ENCODE measurements at regions not wholly inside any gene's neighbourhood (a gene's known extent, or its start where the extent isn't known, plus 50 kb on each side); places are given as distances from the start of the nearest gene placed in this dataset.

DNA sequence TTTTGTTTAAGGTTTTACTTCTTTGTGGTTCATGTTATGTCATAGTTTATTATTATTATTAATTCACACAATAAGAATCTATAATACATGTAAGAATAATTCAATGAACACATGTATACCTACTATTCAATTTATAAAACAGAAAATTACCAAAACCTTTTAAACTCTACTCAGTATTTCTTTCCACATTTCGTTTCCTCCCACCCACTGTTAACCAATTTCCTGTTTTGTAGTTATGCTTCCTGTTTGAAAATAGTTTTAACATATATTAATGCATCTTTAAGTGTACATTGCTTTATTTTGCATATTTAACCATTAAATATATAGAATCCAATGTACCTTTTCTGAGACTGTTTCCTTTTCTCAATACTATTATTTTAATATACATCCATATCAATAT, 397.9 kb upstream of the SPTLC3 start:
- no peaks in the 10 kb centered on the region for H3K36me3 ChIP-seq
- no peaks in the 10 kb centered on the region for H3K9me3 ChIP-seq
- H3K4me3 ChIP-seq: no peak overlapping the region
- no peak for DNase-seq
- H3K27me3 ChIP-seq: no peaks in the 10 kb centered on the region

DNA sequence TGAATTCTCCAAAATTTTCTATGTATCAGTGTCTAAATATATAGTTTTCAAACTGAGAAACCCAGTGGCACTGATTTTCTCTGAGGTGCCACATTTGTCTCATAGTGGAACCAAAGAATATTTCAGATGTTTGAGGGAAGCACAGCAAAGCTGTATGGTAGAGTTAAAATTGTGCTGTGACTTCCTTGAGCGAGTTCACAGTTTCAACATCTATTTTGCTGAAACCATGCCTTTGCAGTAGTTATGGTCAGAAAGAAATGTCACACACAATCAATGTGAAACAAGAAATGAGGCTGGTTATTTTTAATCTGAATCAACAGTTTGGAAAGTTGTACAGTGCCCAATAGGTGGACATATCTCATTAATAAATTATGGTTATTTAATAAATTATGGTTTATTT, 394.0 kb upstream of the SPTLC3 start:
- H3K9me3 ChIP-seq: no peaks in the 10 kb centered on the region
- no peaks in the 10 kb centered on the region for H3K27me3 ChIP-seq
- H3K4me3 ChIP-seq: no peak overlapping the region
- H3K36me3 ChIP-seq: no peaks in the 10 kb centered on the region
- DNase-seq: no peak

DNA sequence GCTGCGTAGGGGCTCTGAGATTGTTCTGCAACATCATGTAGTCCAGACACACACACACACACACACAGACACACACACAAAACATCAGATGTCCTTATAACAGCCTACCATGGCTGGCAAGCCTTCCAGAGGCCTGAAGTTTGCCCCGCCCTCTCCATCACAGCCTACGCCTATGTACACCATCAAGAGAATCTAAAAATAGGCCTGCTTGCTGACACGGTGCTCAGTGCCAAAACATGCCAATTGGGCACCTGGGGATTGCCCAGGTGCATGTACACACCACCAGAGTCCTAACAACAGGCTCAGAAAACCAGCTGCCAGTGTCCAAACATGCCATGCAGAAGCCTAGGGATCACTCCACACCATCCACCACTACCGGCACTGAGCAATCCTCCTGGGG, 391.7 kb upstream of the SPTLC3 start:
- no peaks in the 10 kb centered on the region for H3K9me3 ChIP-seq
- no peak for DNase-seq
- no peaks in the 10 kb centered on the region for H3K36me3 ChIP-seq
- no peak overlapping the region for H3K4me3 ChIP-seq
- H3K27me3 ChIP-seq: no peaks in the 10 kb centered on the region

DNA sequence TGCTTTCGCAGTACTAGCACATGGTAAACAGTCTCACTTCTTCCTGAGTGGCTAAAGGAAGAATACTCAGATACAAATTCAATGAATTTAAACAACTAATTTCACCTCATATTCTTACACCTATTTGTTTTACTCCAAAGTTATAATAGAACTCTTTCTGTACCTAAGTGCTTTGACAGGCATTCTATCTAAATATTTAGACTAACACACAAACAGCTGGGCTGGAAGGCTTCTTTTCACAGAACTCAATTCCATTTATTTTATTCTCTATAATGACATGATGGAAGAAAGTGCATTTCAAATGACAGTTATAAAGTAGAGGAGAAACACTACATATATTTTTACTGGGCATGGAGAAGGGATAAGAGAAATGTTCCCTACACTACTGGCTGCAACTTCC, 384.9 kb upstream of the SPTLC3 start:
- no peak for DNase-seq
- H3K36me3 ChIP-seq: no peaks in the 10 kb centered on the region
- no peaks in the 10 kb centered on the region for H3K9me3 ChIP-seq
- H3K4me3 ChIP-seq: no peak overlapping the region
- H3K27me3 ChIP-seq: no peaks in the 10 kb centered on the region

DNA sequence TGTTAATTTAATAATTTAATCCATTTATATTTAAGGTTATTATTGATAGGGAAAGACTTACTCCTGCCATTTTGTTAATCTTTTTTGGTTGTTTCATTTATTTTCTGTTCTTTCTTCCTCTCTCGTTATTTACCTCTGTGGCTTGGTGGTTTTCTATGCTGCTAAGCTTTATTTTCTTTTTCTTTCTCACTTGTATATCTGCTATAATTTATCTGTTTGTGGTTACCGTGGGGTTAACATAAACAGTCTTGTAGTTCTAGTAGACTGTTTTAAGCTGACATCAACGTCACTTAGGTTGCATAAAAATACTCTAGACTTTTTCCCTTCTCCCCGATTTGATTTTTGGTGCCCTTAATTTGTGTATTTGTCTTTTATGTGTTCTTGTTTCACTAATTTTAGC, 381.3 kb upstream of the SPTLC3 start:
- no peak overlapping the region for H3K4me3 ChIP-seq
- DNase-seq: no peak
- no peaks in the 10 kb centered on the region for H3K36me3 ChIP-seq
- H3K27me3 ChIP-seq: no peaks in the 10 kb centered on the region
- H3K9me3 ChIP-seq: no peaks in the 10 kb centered on the region

DNA sequence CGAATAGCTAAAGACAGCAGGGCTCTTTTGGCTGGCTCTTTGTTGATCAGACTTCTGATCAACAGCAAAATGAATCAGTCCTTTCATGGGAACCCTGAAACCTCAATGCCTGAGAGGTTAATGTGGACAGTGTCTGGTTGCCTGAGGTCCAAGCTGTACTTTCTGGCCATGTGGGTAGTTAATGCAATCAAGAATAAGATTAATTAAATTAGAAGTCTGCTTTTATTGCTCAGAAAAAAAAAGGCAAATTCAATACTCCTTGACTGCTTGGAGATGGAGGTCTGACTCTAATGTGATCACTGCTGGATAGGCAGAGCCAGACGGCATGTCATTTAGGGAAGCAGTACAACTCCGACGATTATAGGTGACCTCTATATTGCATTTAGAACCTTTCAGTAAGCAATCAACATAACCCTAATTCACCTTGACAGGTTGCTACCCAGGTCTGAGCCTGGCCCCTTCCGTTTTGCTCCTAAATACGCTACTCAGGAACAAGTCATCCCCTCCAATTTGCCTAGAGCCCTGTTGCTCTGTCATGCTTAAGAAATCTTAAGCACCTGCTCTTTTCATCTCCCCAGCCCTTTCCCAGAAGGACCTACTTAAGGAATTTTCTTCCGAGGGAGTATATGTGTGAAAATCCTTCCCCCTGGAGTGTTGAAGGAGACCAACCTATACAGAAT, 370.0 kb upstream of the SPTLC3 start:
- Histone ChIP-seq H3K36me3 (no peaks in the 10 kb centered on the region), H3K27me3 (no peaks in the 10 kb centered on the region), H3K4me3 (no peak overlapping the region), H3K9me3 (no peaks in the 10 kb centered on the region)
- no peak for DNase-seq

DNA sequence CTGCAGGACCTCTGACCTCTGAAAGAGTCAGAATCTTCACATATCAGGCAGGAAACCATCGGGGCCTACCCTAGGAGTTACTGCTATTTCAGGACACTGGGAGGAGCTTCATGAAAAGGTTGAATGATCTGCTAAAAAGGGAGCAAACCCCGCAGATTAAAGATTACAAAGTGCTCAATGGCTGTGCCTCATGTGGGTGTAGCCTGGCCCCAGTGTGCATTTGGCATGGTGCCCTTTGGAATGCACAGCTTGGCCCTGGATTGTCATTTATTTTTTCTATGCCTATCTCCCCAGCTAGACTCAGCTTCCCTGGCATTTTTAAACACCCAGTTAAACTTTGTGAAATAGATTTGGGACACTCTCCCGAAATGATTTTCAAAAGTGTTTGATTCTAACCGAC, 368.5 kb upstream of the SPTLC3 start:
- Histone ChIP-seq H3K36me3 (no peaks in the 10 kb centered on the region), H3K4me3 (no peak overlapping the region), H3K9me3 (no peaks in the 10 kb centered on the region), H3K27me3 (no peaks in the 10 kb centered on the region)
- peak; percentile 6 for DNase-seq

DNA sequence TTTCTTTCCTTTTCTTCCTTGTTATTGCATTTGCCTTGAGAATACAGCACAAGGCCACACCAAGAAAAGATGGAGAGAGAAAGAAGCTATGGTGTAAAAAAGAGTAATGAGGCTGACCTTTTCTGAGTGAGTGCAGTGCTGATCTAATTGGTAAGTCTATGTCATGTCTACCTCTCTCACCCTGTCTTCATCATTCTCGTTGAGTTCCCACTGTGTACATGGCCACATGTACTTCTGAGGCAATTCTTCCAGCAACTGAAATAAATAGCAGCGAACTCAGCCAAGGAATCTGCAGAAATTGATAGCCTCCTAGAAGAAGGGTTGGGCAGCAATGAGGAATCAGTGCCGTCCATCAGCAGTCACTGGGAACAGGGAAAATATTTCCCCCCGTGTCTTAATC, 367.2 kb upstream of the SPTLC3 start:
- no peaks in the 10 kb centered on the region for H3K27me3 ChIP-seq
- no peak overlapping the region for H3K4me3 ChIP-seq
- DNase-seq: no peak
- no peaks in the 10 kb centered on the region for H3K9me3 ChIP-seq
- no peaks in the 10 kb centered on the region for H3K36me3 ChIP-seq

DNA sequence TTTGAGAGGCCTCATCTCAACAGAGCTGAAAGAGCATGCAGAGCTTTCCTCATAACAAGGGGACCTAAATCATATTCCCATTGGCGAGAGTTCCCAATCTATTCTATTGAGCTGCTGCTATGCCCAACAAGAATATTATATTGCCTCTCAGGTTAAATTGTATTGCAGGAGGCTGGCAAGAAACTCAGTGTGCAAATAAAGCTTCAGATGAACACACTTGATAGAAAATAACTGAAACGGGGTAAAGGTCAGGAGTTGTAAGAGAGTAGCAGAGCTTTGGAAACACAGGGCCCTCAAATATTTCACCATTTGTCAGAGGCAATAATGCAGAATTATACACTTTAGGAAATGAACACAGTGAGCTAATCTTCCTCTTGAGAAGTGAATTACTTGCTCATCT, 364.3 kb upstream of the SPTLC3 start:
- Histone ChIP-seq H3K36me3 (no peaks in the 10 kb centered on the region), H3K9me3 (no peaks in the 10 kb centered on the region), H3K4me3 (no peak overlapping the region), H3K27me3 (no peaks in the 10 kb centered on the region)
- DNase-seq: no peak

DNA sequence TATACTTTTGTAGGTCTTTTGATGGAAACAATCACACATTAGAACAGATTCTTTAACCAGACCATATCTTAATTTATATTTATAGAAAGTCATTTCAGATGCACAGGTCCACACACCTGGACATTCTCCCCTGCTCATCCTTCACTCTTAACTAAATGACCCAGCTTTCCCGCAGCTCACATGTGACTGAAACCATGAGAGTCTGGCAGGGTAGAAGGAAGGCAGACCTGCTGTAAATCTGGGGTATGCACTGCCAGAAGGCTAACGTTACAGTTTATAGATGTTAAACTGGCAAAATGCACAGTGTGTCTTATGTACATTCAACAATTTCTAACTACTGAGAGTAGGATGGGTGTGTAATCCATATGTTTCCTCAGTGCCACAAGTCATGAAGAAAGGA, 359.5 kb upstream of the SPTLC3 start:
- Histone ChIP-seq H3K36me3 (no peaks in the 10 kb centered on the region), H3K9me3 (no peaks in the 10 kb centered on the region), H3K27me3 (no peaks in the 10 kb centered on the region), H3K4me3 (no peak overlapping the region)
- DNase-seq: no peak

DNA sequence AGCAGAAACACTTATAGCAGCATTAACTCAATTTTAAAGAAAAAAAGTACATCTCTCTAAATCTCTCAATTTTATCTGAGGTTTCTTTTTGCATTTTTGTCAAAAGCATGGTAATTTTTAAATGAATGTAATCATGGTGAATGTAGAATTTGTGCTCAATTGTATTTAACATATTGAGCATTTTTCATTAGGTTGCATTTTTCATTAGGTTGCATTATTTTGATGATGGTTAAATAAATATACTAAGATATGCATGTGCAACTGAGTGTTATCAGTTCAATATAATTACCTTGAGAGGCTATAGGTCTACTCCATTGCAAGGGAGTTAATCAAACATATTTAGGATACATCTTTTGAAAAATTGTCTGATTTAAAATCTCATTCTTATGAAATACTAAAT, 355.1 kb upstream of the SPTLC3 start:
- Histone ChIP-seq H3K36me3 (no peaks in the 10 kb centered on the region), H3K27me3 (no peaks in the 10 kb centered on the region)

DNA sequence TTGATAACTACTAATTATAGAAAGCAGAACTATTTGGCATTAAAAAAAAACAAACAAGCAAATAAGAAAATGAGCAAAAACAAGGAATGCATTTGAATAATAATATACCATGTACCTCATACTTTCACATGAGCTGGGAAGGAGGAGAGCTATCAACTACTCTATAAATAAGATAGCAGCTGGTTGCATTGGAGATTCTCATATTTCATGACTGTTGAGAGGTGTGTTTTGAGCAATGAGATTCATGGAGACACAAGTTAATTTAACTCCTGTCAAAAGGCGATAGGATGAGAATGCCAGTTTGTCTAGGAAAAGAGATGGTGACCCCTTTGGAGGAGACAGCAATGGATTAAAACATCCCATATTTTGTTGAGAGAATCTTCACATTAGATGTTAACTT, 348.8 kb upstream of the SPTLC3 start:
- H3K27me3 ChIP-seq: no peaks in the 10 kb centered on the region
- H3K36me3 ChIP-seq: no peaks in the 10 kb centered on the region
- H3K9me3 ChIP-seq: no peaks in the 10 kb centered on the region
- no peak for DNase-seq
- no peak overlapping the region for H3K4me3 ChIP-seq

More for the DNA sequence above, 355.1 kb upstream of the SPTLC3 start:
- H3K4me3 ChIP-seq: no peak overlapping the region
- no peaks in the 10 kb centered on the region for H3K9me3 ChIP-seq
- no peak for DNase-seq

DNA sequence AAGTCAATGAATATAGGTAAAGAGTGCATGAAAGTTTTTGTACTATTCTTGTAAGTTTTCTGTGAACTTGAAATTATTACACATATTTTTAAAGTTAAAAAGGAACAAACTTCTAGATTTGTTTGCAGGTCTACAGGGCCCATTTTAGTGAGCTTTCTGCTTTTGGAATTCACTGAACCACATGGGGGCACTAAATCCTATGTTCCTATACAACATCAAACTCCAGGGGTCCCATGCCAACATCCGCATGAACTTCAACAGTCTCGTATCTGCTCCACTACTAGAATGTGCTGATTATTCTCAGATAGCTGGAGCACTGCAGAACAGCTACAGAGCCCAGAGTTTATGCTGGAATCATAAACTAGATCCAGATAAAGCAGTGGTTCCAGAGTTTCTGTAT, 347.9 kb upstream of the SPTLC3 start:
- no peaks in the 10 kb centered on the region for H3K27me3 ChIP-seq
- no peaks in the 10 kb centered on the region for H3K36me3 ChIP-seq
- no peaks in the 10 kb centered on the region for H3K9me3 ChIP-seq
- peak; percentile 2 for DNase-seq
- H3K4me3 ChIP-seq: no peak overlapping the region

DNA sequence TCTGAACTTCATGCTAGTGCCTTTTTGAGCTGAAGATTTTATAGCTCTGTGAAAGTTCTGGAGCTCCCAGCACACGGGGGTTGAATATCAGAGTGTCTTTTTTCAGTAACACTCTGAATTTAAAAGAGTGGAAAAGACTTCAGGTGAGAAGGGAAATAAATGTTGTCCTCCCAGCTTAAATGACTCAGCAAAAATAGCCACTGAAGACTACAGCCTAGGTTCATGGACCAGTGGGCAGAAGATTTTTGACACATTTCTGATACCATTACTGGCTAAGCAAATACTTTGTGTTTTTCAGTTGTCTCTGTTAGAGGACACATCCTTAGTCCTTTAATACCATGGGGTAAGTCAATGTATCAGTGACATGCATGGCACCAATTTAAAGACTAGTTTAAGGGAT, 338.5 kb upstream of the SPTLC3 start:
- no peak overlapping the region for H3K4me3 ChIP-seq
- H3K9me3 ChIP-seq: no peaks in the 10 kb centered on the region
- H3K27me3 ChIP-seq: peaks cover 2% of the 10 kb centered on the region; the same call in 1 of the 2 replicates
- no peak for DNase-seq
- H3K36me3 ChIP-seq: no peaks in the 10 kb centered on the region

DNA sequence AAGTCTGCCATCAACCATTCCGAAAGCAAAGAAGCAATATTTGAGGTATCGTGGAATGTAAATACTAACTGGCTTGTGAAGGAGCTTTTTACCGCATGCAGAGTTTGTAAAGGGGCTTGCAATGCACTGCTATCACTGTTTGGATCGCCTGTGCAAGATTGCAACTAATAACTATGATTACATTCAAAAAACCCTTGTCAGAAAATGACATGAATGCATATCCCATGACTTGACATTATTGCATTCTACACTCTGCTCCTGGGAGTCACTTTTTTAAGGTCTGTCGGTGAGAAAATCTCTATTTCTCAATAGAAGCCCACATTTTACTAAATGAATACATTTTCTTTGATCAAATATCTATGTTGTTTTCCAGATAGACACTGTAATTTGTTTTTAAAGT, 335.4 kb upstream of the SPTLC3 start:
- Histone ChIP-seq H3K36me3 (no peaks in the 10 kb centered on the region), H3K27me3 (peaks cover 2% of the 10 kb centered on the region; the same call in 1 of the 2 replicates)
- no peak for DNase-seq

DNA sequence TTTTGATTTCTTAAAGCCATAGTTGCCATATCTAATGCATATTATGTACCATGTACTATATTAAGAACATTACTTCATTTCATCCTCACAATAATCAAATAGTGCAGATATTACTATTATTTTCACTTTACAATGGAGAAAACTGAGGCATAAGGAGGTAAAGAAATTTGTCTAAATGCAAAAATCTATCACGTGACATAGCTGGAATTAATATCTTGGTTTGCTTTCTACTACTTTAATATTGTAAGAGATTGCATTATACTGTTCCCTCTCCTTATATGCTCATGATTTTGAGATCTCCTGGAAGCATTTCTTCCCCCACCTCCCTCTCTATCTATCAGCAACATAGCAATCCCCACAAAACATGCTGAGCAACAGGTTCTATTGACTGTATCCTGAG, 330.8 kb upstream of the SPTLC3 start:
- no peak for DNase-seq

More for the DNA sequence above, 335.4 kb upstream of the SPTLC3 start:
- Histone ChIP-seq H3K9me3 (no peaks in the 10 kb centered on the region), H3K4me3 (no peak overlapping the region)

DNA sequence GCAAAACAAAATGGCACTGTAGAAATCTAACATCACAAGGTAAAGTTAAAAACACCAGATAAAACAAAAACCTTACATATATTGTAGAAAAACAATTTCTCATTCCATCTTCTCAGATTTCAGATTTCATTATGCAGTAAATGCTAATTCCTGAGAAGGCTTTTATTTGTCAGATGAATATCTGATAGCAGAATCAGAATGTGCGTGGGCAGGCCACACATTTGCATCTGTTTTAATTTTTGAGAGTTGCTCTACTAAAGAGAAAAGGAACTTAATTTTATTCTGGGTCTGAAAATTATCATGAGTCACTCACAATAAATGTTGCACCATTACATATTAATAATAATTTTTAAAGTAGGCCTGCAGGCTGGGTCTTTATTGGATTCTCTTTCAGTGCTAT, 329.3 kb upstream of the SPTLC3 start:
- H3K27me3 ChIP-seq: no peaks in the 10 kb centered on the region
- no peak for DNase-seq
- H3K4me3 ChIP-seq: no peak overlapping the region
- H3K9me3 ChIP-seq: no peaks in the 10 kb centered on the region
- H3K36me3 ChIP-seq: no peaks in the 10 kb centered on the region

More for the DNA sequence above, 330.8 kb upstream of the SPTLC3 start:
- no peaks in the 10 kb centered on the region; the same call in 1 of the 2 replicates for H3K27me3 ChIP-seq
- no peak overlapping the region for H3K4me3 ChIP-seq
- no peaks in the 10 kb centered on the region for H3K36me3 ChIP-seq
- H3K9me3 ChIP-seq: no peaks in the 10 kb centered on the region

DNA sequence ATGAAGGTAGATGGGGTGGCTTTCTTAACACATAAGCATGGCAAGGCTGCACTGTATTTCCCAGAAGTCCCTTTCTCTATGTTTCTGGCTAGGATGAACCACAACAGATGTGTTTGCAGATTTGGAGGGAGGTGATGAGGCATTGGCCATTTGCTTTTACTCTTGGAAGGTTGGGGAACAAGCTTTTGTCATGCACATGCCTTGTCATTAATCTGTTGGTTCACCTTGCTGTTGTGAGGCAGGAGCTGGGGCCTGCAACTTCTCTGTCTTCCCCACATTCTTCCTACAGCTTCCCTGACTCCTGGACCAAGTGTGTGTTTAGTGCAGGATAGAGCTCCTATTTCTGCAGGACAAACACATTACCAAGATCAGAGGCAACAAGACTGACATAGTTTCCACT, 326.2 kb upstream of the SPTLC3 start:
- H3K36me3 ChIP-seq: no peaks in the 10 kb centered on the region
- no peak for DNase-seq
- no peak overlapping the region for H3K4me3 ChIP-seq
- H3K27me3 ChIP-seq: no peaks in the 10 kb centered on the region
- no peaks in the 10 kb centered on the region for H3K9me3 ChIP-seq

DNA sequence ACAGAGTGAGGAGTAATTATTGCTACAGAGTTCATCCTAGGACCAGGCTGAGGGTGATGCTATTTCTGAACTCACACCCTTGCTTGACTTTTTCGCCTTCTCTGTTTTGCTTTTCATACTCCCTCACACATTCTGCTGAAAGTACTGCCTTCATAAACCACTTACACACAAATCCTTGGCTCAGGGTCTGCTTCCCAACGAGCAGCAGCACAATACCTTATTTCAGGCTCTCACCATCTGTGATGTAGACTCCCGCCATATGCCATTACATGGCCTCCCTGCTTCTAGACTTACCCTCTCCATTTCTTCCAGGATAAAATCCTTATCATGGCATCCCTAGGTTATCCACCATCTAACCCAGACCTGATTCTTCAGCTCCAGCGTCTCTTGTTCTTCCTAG, 321.3 kb upstream of the SPTLC3 start:
- H3K36me3 ChIP-seq: no peaks in the 10 kb centered on the region
- no peaks in the 10 kb centered on the region for H3K9me3 ChIP-seq

More for the DNA sequence above, 321.3 kb upstream of the SPTLC3 start:
- DNase-seq: no peak
- H3K27me3 ChIP-seq: no peaks in the 10 kb centered on the region
- H3K4me3 ChIP-seq: no peak overlapping the region

Measured in MG63 (cell line).